OCI-LY7 (cell line): ENCODE measurements at regions not wholly inside any gene's neighbourhood (a gene's known extent, or its start where the extent isn't known, plus 50 kb on each side); places are given as distances from the start of the nearest gene placed in this dataset.
A peak's percentile ranks its signal among the peaks of the same experiment; 100 is the strongest.

Experiments used
- BruUV-seq: library from RNA; stranded (reverse); fragments of 400-500 nt; replicated peaks from 2 replicates; lab custom pipeline; 2021; lab: Mats Ljungman, UMichigan
- CTCF ChIA-PET: fragments of 300-600 bp; sonication (Branson Sonifier 250); formaldehyde crosslinking; loops from one replicate; lab custom pipeline; 2022; ENCODE audit warnings: antibody characterized with exemption; ENCODE audit not compliant: unreplicated experiment; lab: Charles Lee
- POLR2A ChIA-PET: fragments of 300-600 bp; sonication (Branson Sonifier 250); formaldehyde crosslinking; loops from one replicate; lab custom pipeline; 2022; ENCODE audit warnings: antibody characterized with exemption; lab: Charles Lee
- DNase-seq: peaks from one replicate; pipeline ENCODE4 v3.0.0-alpha.2; 2015; ENCODE audit warnings: low spot score
- H2AFZ ChIP-seq: fragments of 200-600 bp; sonication (generic), shearing (Covaris generic); 2 replicates; pipeline ENCODE4 v1.6.1; 2014; ENCODE audit warnings: mild to moderate bottlenecking, antibody characterized with exemption, low read length, moderate library complexity
- H3K27ac ChIP-seq: fragments of 200-600 bp; sonication (generic); 2 replicates; pipeline ENCODE4 v1.5.1; 2014; ENCODE audit warnings: mixed run types, low read depth, mild to moderate bottlenecking, moderate library complexity, low read length, inconsistent platforms; ENCODE audit not compliant: poor library complexity, severe bottlenecking
- H3K36me3 ChIP-seq: fragments of 200-600 bp; sonication (generic); 2 replicates; pipeline ENCODE4 v1.6.1; 2014; ENCODE audit warnings: mild to moderate bottlenecking, antibody characterized with exemption, low read length, moderate library complexity, mixed read lengths; ENCODE audit not compliant: insufficient read depth
- H3K4me1 ChIP-seq: fragments of 200-600 bp; sonication (generic); 2 replicates; pipeline ENCODE4 v1.5.1; 2014; ENCODE audit warnings: mild to moderate bottlenecking, low read length; ENCODE audit not compliant: insufficient read depth, poor library complexity, severe bottlenecking
- H3K4me2 ChIP-seq: fragments of 200-600 bp; sonication (generic); 2 replicates; pipeline ENCODE4 v1.6.1; 2014; ENCODE audit warnings: mild to moderate bottlenecking, low read length
- H3K4me3 ChIP-seq: fragments of 200-600 bp; sonication (generic); 2 replicates; pipeline ENCODE4 v1.5.1; 2014; ENCODE audit warnings: mild to moderate bottlenecking, low read depth, low read length; ENCODE audit not compliant: poor library complexity, severe bottlenecking
- H3K79me2 ChIP-seq: fragments of 200-600 bp; sonication (generic); 2 replicates; pipeline ENCODE4 v1.6.1; 2016; ENCODE audit warnings: low read depth, mild to moderate bottlenecking, low read length, moderate library complexity, mixed read lengths; ENCODE audit not compliant: insufficient read depth
- H3K9me2 ChIP-seq: fragments of 200-600 bp; sonication (generic); 2 replicates; pipeline ENCODE4 v1.6.1; 2016; ENCODE audit warnings: mild to moderate bottlenecking, low read length, mixed read lengths; ENCODE audit not compliant: insufficient read depth
- H3K9me3 ChIP-seq: fragments of 200-600 bp; sonication (generic); 2 replicates; pipeline ENCODE4 v1.6.1; 2014; ENCODE audit warnings: mild to moderate bottlenecking, mixed run types, low read length, mixed read lengths
- H4K20me1 ChIP-seq: fragments of 200-600 bp; sonication (generic); 2 replicates; pipeline ENCODE4 v1.6.1; 2014; ENCODE audit warnings: mild to moderate bottlenecking, antibody characterized with exemption, low read length, moderate library complexity, mixed read lengths; ENCODE audit not compliant: insufficient read depth
- EZH2phosphoT487 ChIP-seq: fragments of 200-600 bp; sonication (generic); IDR thresholded peaks from 2 replicates; pipeline ENCODE4 v1.6.1; 2018; ENCODE audit warnings: low read depth, borderline replicate concordance, mild to moderate bottlenecking, mixed run types, antibody characterized with exemption, low read length, moderate library complexity, mixed read lengths
- intact Hi-C: fragments of 100-400 bp; cut with micrococcal nuclease; formaldehyde crosslinking; loops from one replicate; pipeline ENCODE4 v1.10.0; 2022; ENCODE audit not compliant: unreplicated experiment
- TF ChIP-seq, protein P1 (sequence below): fragments of 200-600 bp; sonication (generic); conservative IDR thresholded peaks from 2 replicates; pipeline ENCODE4 v1.5.1; 2014; ENCODE audit warnings: mild to moderate bottlenecking, antibody characterized with exemption, low read length, moderate library complexity, mixed read lengths

DNA sequence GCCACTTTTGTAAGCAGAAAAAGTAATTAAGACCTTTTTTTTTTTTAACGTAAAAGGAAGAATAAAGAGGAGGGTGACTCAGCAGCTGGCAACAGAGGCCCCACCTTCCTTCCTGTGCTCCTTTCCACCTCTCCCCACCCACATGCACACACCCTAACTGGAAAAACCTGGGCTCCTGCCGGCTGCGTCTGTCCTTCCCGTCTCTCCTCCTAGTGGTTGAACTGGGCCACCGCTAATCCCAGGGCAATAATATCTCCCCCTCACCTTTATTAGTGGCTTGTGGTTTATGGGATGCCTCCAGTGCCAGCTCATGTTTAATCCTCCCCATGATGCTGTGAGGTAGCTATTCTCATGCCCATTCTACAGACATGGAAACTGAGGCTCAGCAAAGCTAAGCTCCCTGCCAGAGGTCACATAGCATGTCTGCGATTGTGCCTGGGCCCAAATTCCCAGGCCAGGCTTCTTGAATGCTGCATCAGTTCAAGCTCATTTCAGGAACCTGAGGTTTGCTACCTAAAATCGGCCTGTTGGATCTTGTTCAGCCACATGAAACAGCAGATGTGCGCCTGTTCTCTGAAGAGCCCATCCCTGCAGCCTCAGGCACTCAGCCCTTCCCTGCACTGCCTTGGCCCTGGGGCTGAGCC lies 60.9 kb upstream of the IL17B start:
- intact Hi-C loops: no loop called here
- POLR2A ChIA-PET: interaction anchor here (0.7 to 1.6 kb wide), 4 partner anchors 15 to 281 kb away, joined by 3 to 5 read pairs (median 4); no protein-coding TSS in a partner anchor

DNA sequence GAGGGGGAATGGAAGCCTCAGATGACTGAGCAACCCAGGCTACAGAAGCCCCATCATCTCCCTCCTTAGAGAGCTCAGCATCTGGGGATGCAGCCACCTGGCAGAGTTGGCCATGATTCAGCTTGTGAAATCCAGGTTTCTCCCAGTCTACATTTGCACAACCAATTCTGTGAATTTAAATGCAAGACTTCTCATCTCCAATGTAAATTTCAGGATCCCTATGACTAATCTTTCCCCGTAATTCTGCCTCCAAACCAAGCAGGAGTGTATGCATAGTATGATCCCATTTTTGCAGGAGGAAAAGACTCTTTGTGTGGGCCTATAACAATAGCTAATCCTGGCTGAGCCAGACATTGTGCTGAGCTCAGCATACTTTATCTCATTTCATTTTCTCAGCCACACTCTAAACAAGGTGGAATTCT lies 59.6 kb upstream of the IL17B start:
- Histone ChIP-seq H3K27ac (no peak overlapping the region), H3K4me3 (no peak overlapping the region), H3K79me2 (no peaks in the 10 kb centered on the region), H3K36me3 (no peaks in the 10 kb centered on the region), H2AFZ (no peak overlapping the region), H4K20me1 (no peaks in the 10 kb centered on the region), H3K4me2 (no peak overlapping the region), H3K9me2 (no peaks in the 10 kb centered on the region), H3K9me3 (no peaks in the 10 kb centered on the region), H3K4me1 (peaks cover 4% of the 10 kb centered on the region)
- DNase-seq: no peak
- CTCF ChIA-PET: no interaction called here
- POLR2A ChIA-PET: interaction anchor here (0.5 to 1.6 kb wide), 3 partner anchors 96 to 178 kb away, joined by 3 to 4 read pairs (median 4); no protein-coding TSS in a partner anchor
- no TSS peak for BruUV-seq
- no peak for TF ChIP-seq EZH2phosphoT487
- TF ChIP-seq, protein P1, sequence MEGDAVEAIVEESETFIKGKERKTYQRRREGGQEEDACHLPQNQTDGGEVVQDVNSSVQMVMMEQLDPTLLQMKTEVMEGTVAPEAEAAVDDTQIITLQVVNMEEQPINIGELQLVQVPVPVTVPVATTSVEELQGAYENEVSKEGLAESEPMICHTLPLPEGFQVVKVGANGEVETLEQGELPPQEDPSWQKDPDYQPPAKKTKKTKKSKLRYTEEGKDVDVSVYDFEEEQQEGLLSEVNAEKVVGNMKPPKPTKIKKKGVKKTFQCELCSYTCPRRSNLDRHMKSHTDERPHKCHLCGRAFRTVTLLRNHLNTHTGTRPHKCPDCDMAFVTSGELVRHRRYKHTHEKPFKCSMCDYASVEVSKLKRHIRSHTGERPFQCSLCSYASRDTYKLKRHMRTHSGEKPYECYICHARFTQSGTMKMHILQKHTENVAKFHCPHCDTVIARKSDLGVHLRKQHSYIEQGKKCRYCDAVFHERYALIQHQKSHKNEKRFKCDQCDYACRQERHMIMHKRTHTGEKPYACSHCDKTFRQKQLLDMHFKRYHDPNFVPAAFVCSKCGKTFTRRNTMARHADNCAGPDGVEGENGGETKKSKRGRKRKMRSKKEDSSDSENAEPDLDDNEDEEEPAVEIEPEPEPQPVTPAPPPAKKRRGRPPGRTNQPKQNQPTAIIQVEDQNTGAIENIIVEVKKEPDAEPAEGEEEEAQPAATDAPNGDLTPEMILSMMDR: no peak
- intact Hi-C loops: no loop called here

More for the DNA sequence above, 60.9 kb upstream of the IL17B start:
- Histone ChIP-seq H3K79me2 (no peaks in the 10 kb centered on the region), H2AFZ (no peak overlapping the region), H3K9me3 (no peaks in the 10 kb centered on the region), H3K4me1 (no peaks in the 10 kb centered on the region), H4K20me1 (no peaks in the 10 kb centered on the region), H3K27ac (no peak overlapping the region), H3K9me2 (no peaks in the 10 kb centered on the region), H3K4me3 (no peak overlapping the region), H3K36me3 (no peaks in the 10 kb centered on the region), H3K4me2 (no peak overlapping the region)
- TF ChIP-seq EZH2phosphoT487: no peak
- TF ChIP-seq, protein P1: peak; percentile 33; the same call in 1 of the 2 replicates
- CTCF ChIA-PET: interaction anchor here (0.7 to 1.5 kb wide), 2 partner anchors 126 to 178 kb away, joined by 3 to 4 read pairs; no protein-coding TSS in a partner anchor
- no TSS peak for BruUV-seq
- no peak for DNase-seq

DNA sequence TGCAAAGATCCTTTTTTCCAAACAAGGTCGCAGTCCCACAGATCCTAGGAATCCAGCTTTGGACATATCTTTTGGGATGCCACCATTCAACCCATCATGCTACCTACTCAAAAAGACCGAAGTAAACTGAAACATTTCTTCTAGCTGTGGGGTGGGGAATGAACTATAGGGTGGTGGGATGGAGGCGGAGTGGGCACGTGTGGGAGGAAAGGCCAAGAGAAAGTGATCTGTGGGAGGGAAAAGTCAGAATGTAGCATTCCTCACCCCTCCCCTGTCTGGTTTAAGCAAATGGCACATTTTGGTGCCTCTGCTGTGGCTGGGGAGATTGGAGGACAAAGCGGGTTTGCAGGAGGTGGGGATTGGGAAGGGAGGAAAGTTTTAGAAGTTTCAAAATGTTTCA lies 59.2 kb upstream of the IL17B start:
- Histone ChIP-seq H3K27ac (no peak overlapping the region), H3K36me3 (no peaks in the 10 kb centered on the region), H3K9me3 (no peaks in the 10 kb centered on the region), H3K4me2 (no peak overlapping the region), H3K9me2 (no peaks in the 10 kb centered on the region), H3K4me3 (no peak overlapping the region), H4K20me1 (no peaks in the 10 kb centered on the region), H3K79me2 (no peaks in the 10 kb centered on the region), H2AFZ (no peak overlapping the region), H3K4me1 (peaks cover 8% of the 10 kb centered on the region)
- intact Hi-C loops: no loop called here
- BruUV-seq: no TSS peak
- POLR2A ChIA-PET: interaction anchor here (0.5 kb wide), 1 partner anchor 175 kb away, joined by 4 read pairs; no protein-coding TSS in a partner anchor
- no peak for DNase-seq
- TF ChIP-seq, protein P1: no peak
- TF ChIP-seq EZH2phosphoT487: no peak
- CTCF ChIA-PET: no interaction called here
